ENCODE measurements at regions not wholly inside any gene's neighbourhood (a gene's known extent, or its start where the extent isn't known, plus 50 kb on each side); places are given as distances from the start of the nearest gene placed in this dataset.

DNA sequence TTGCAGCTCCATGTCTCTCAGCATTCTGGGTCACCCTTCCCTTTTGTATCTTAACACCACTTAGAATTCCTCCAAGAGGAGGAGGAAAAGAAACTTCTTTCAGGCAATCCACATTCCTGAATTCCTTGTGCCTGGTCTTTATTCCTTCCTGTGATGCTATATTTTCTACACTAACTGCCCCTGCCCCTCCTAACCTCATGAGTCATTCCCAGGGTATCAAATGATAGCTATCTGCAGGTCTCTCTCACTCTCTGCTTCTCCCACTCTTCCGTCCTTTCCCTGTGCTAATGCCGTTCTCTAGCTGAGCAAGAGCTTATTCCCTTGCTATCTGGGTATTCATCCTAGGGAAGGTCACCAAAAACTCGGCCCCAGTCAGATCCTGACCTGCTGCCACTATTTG lies 395.0 kb upstream of the TCF4 start:
- peak in 2 of 4 donors; percentile 36 to 64 for ATAC-seq
- intact Hi-C loops (cut with DNase I), result loop anchor here in 2 of 10 donors (10.0 kb wide), 5 partner anchors 118 to 748 kb away; no protein-coding TSS in a partner anchor
- no peaks in the 10 kb centered on the region for H3K27me3 ChIP-seq
- H3K27ac ChIP-seq, result peak overlapping the region; percentile 11 to 81 (median 70)
- WGBS, 4 donors, result 29 to 42% (median 34%) methylated on average over 3 of the region's 3 CpGs
- peak in 1 of 5 donors; percentile 15 for DNase-seq
- TF ChIP-seq CTCF (IDR thresholded peaks at IDR 0.05) (no peak), POLR2A (IDR thresholded peaks at IDR 0.05) (no peak)
- peaks cover 0 to 24% (median 6%) of the 10 kb centered on the region in 12 donors for H3K9me3 ChIP-seq
- H3K4me1 ChIP-seq, result peaks cover 0 to 16% (median 3%) of the 10 kb centered on the region in 12 donors
- H3K36me3 ChIP-seq, result no peaks in the 10 kb centered on the region
- no peak overlapping the region for H3K4me3 ChIP-seq

DNA sequence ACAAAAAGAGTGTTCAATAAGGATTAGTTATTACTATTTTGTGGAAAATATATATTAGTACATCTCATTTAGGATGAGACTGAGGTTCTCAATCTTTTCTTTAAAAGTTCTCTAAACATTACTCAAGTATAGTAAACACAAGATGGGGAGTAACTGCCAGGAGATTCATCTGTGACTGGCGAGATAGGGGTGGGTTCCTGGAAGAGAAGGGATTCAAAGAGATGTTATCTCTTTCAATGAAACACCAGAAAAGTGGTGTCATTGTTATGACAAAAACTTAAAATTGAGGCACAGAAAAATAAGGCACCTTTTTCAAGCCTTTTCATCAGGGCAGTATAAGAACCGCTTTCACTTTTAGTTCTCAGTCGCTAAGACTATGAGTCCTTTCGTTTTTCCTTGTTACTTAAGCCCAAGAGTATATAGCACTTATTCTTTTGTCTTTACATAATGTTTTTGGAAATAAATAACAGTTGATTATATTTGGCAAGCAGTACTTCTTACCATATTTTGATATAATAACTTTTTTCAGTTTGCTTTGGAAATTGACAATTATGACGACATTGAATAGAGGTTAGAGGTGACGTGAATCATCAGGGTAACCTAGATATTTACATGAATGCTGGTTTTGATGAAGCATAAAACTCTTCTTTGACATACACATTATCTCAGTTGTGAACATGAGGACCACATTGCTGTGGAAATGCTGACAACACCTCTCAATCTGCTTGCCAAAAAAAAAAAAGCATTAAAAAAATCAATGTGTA lies 393.9 kb upstream of the TCF4 start:
- no peak for DNase-seq
- TF ChIP-seq CTCF (IDR thresholded peaks at IDR 0.05) (no peak), POLR2A (IDR thresholded peaks at IDR 0.05) (no peak)
- Histone ChIP-seq H3K27ac (peak overlapping the region in 11 of 12 donors; percentile 11 to 81 (median 70)), H3K27me3 (no peaks in the 10 kb centered on the region), H3K9me3 (peaks cover 0 to 15% (median 3%) of the 10 kb centered on the region in 12 donors), H3K4me3 (peak overlapping the region in 3 of 12 donors; percentile 17 to 25 (median 17)), H3K4me1 (peaks cover 0 to 16% (median 2%) of the 10 kb centered on the region in 12 donors), H3K36me3 (no peaks in the 10 kb centered on the region)
- intact Hi-C loops (cut with DNase I), result loop anchor here in 3 of 10 donors (2.0 to 10.0 kb wide), 6 partner anchors 117 to 747 kb away; no protein-coding TSS in a partner anchor
- no peak for ATAC-seq
- WGBS, 4 donors, result 63 to 81% (median 79%) methylated on average over 6 of the region's 6 CpGs

DNA sequence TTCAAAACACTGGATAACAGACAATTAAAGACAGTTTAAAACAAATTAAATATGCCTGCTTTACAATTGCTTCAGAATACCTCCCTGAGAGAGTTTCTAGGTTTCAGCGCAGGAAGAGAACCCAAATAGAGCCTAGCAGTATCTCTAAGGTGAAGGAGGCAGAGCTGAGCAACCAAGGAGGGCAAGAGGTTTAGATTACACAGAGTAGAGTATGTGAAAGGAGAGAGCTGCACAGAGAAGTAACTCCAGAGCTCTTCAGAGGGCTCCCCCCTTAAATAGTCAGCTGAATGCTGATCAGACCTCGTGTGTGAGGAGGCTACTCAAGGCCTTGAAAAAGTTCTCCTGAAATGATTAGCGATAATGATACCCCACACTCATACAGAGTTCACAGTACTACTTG lies 386.5 kb upstream of the TCF4 start:
- no peak overlapping the region for H3K27ac ChIP-seq

More for the DNA sequence above, 386.5 kb upstream of the TCF4 start:
- ATAC-seq, result no peak
- intact Hi-C loops (cut with DNase I), result no loop called here
- Histone ChIP-seq H3K9me3 (peaks cover 0 to 9% (median 0%) of the 10 kb centered on the region in 12 donors), H3K36me3 (no peaks in the 10 kb centered on the region), H3K4me1 (no peaks in the 10 kb centered on the region), H3K27me3 (no peaks in the 10 kb centered on the region), H3K4me3 (no peak overlapping the region)
- DNase-seq, result no peak
- WGBS, 4 donors, result 80 to 93% (median 82%) methylated on average over 3 of the region's 3 CpGs
- TF ChIP-seq POLR2A (IDR thresholded peaks at IDR 0.05), result no peak
- TF ChIP-seq CTCF (IDR thresholded peaks at IDR 0.05), result no peak
